Erythroblast (primary cell): ENCODE measurements at regions not wholly inside any gene's neighbourhood (a gene's known extent, or its start where the extent isn't known, plus 50 kb on each side); places are given as distances from the start of the nearest gene placed in this dataset.

Experiments used
- GATA1 ChIP-seq: IDR thresholded peaks from 2 replicates; pipeline ENCODE4 v1.6.1; 2011; ENCODE audit warnings: low read depth, mild to moderate bottlenecking, control low read depth, low read length, moderate library complexity
- POLR2A ChIP-seq: IDR thresholded peaks from 2 replicates; pipeline ENCODE4 v1.6.1; 2011; ENCODE audit warnings: mild to moderate bottlenecking, low read length

GRCh38 chr9:38129366-38129765, 60.3 kb upstream of the SHB start:
- TF ChIP-seq POLR2A = no peak
- TF ChIP-seq GATA1 = no peak
